NK-92 treated with Interleukin-12 subunit alpha and Interleukin-12 subunit beta, amount 100 ng/mL, for 24 hours (cell line): ENCODE measurements at regions not wholly inside any gene's neighbourhood (a gene's known extent, or its start where the extent isn't known, plus 50 kb on each side); places are given as distances from the start of the nearest gene placed in this dataset.
A peak's percentile ranks its signal among the peaks of the same experiment; 100 is the strongest.

Experiments
- DNase-seq: peaks from one replicate; lab custom pipeline; 2025; lab: John Stamatoyannopoulos, UW

DNA sequence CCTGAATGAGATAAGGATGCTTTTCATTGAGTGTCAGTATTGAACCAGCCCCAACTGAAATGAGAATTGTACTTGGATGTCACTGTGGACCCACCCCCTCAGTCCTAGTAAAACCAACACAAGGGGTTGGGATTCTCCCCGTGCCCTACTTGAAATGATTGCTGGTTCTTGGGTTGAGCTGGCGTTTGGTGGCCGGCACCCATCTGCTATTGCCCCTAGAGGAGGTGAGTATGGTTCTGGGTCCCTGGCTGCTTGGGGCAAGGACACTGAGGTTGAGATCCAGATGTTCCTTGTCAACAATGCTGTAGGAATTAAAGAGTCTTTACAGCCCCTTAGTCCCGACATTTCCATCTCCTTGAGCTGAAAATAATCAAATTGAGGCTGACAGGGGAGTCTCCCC, 170.0 kb upstream of the ZNF32 start:
- no peak for DNase-seq

DNA sequence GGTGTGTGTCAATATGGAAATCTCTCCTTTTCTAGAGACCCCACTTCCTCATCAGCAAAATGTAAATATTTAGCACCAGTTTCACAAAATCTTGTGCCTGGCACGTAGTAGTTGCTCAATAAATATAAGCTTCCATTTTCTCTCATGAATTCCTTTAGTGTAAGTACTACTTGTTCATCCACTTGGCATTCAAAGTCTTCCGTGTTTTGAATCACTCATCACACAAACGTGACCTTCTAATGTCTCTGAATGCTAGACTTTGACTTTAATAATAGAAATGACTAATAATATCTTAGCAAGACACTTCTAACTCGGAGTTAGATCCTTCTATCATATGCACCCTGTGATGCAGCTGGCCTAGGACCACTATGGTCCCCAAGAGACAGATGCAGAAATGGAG, 168.7 kb upstream of the ZNF32 start:
- DNase-seq: no peak

DNA sequence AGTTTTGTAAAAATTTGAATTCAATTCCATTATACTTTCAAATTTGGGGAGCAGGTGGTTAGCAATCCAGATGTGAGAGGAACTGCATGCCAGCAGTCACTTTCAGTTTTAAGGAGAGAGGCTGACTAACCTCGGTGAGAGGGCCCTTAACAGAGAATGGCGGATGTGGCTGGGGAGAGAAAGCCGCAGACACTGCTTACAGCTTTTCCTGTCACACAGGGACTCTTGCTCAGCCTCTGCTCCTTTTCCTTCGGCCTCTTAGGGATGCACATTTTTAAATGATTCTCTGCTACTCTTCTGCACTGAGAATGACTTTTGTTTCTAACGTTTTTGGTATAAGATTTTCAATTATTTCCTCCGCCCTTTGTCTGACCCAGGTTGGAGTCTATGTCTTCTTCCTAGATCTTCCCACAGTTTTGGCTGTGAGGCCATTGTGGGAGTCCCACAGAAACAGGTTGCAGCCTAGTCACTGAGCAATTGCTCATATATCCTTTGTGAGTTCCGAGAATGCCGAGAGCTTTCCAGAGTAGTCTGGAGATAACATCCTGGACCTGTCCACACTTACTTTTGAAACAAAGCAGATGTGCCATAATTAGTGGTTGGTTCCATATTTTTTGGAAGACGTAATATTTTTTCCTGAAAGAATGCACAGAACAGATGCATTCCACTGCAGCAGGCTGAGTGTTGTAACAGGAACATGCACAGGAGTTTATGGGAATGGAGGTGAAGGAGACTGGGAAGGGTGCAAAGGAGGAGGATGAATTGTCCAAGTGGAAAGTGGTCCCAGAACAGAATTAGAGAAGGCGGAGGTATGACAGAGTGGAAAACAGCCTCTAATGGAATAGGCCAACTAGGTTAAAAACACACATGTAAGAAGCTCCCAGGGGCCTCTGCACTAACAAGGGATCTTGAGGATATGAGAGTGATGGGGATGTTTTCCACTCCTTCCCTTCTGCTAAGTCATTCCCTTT, 168.0 kb upstream of the ZNF32 start:
- DNase-seq: peak; percentile 65

DNA sequence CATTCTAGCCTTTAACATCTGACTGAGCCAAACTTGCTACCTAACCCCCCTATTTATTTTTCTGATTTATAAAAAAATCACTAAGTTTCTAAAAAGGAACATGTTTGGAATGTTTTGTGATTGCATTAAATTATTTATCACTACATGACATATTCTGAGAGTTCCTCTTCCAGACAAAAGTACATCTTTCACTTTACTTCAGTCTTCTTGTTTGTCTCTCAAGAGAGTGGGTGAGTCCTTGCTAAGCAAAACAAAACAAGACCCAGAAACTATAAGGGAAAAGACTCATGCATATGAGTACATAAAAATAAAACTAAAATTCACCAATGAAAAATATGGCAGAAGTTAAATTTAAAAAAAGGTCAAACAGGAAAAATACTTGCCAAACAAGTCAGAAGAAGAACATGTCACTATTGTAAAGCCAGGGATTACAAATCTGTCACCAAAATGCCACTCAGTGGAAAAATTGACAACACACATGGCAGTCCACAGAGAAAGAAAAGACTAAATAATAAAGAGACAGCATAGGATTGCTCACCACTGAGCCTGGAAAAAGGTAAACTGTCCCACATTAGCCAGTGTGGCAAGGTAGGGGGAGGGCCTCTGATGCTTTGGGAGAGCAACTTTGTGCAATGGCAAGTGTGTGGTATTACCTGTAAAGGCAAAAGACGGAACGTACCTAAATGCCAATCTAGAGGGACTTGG, 166.7 kb upstream of the ZNF32 start:
- DNase-seq: no peak

DNA sequence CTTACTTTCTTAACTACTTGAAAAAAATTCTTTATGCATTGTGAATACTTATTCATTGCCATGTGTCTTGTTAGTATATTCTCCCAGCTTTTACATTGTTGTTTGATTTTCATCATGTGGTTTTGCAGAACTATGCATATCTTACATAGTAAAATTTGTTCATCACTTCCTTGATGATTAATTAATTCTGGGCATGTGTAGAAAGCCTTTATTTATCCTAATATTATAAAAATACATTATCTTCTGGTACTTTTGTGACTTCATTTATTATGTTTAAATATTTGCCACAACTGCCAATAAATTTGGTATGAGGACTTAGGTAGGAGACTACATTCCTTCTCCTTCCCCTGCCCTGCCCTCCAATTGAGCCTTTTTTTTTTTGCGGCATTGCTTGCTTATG, 166.0 kb upstream of the ZNF32 start:
- DNase-seq: no peak

DNA sequence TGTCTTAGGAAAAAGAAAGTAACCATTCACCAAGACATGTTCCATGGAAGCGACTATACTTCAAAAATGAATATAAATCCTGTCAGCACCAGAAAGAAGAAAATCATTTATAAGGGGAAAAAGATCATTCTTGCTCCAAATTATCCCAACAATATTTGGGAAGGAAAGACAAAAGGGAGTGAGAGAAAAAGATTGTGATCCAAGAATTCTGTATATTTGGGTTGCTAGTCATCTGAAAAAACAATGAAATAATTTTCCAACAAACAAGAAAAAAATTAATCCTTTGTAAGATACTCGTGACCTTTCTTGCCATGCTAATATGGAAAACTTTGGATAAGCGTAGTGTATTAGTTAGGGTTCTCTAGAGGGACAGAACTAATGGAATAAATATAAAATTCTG, 163.2 kb upstream of the ZNF32 start:
- no peak for DNase-seq

DNA sequence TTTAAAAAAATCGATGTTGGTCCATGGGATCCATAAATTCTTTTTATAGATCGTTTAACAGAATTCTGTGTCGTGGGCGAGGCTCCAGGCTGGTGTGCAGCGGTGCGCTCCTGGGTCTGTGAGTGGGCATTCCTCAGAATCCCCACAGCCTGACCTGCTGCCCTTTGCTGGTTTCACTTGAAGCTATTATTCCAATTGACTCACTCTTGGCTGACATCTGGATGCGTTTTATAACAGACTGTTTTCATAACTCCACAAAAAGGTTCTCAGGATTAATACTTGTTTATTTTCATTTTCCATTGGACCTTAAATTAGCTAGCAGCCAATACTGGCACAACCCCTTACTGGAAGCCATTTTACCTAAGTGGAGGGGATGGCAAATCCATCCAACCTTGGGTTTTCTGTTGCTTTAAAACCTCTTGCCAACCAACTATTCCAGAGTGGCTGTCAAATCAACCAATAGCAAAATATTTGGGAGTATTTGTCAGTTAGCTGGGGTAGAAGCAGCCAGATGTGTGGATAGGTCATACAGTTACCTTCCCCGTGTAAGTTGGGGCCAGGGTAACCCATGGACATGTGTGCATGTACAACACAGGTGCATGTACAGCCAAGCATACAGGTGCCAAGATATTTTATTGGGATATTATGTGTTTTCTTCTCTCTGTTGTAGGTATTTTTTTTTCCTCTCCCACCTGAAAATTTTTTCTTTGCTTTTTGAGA, 160.7 kb upstream of the ZNF32 start:
- no peak for DNase-seq

DNA sequence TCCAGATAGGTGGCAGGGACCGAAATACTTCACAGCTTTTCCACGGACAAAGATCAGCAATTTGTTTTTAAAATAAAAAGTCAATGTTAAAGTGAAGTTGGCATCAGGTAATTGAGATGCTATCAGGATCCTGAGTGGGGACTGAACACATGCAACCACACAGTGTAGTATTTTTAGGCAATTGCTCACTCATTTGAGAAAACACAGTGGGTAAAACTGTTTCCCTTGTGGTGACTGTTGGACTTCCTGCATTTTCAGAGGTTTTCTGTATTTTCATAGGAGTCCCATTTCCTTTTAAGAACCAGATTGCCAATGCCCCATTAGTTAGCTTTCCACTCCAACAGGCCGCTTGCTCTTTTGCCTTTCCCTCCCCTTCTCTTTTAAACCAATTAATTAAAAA, 159.5 kb upstream of the ZNF32 start:
- DNase-seq: no peak

DNA sequence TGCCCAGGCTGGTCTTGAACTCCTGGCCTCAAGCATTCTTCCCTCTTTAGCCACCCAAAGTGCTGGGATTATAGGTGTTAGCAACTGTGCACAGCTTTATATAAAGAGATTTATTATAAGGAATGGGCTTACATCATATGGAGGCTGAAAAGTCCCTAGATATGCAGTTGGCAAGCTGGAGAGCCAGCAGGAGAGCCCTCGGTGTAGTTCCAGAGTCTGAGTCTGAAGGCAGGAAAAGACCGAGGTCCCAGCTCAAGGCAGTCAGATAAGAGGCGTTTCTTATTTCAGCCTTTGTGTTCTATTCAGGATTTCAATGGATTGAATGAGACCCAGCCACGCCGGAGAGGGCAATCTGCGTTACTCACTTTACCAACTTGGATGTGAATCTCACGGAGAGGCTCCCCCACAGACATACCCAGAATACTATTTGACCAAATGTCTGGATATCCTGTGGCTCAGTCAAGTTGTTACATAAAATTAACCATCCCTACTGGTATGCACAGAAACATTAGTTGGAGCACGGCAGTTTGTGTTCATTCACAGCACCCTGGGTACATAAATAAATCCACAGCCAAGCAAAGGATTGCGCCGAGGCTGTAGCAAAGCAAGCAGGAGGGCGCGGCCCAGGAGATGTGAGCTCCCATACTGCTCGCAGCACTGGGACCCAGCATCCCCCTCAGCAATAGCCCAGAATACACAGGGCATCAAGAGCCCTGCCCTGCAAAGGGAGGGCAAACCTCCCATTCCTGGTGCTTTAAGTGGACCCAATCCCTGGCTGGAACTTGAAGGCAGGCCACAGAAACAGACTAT, 158.4 kb upstream of the ZNF32 start:
- no peak for DNase-seq

DNA sequence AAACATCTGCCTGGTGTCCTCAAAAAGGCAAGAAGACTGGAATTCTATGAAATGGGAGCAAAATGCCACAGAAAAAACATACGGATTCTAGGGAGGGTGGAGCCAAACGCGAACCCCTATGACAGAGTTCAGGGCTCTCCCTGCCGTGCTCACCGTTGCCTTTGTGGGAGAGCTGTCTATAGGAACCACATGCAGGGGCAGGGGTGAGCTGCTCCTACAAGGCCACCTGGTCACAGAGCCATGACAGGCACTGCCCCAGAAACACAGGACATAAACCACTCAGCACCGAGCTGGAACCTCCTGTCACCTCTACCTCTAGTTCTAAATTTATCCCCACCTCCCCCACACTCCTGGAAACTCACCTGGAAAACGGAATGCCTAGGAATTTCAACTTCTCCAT, 155.1 kb upstream of the ZNF32 start:
- no peak for DNase-seq

DNA sequence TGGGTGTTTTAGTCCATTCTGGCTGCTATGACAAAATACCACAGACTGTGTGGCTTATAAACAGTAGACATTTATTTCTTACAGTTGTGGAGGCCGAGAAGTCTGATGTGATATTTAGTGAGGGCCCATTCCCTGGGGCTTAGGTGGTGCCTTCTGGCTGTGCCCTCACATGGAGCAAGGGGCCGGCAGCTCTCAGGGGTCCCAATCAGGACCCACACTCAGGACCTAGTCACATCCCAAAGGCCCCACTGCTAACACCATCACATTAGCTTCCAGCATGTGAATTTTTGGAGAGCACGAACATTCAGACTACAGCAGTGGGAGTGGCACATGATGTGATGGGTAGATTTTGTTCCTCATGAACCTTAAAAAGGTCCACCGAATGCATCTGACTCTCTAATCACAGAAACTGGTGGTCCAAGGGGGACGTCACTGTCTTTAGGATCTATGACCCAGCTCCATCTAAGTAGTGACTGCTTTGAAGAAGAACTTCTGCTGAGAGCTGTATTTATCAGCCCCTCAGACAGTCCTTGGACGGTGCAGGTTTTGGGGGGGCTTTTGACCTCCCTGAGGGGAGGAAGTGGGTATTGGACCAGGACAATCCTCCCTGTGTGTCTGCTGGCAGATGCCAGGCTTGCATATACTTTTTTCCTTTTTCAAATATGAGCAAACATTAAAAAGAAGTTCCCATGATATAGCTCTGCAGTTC, 154.5 kb upstream of the ZNF32 start:
- no peak for DNase-seq

DNA sequence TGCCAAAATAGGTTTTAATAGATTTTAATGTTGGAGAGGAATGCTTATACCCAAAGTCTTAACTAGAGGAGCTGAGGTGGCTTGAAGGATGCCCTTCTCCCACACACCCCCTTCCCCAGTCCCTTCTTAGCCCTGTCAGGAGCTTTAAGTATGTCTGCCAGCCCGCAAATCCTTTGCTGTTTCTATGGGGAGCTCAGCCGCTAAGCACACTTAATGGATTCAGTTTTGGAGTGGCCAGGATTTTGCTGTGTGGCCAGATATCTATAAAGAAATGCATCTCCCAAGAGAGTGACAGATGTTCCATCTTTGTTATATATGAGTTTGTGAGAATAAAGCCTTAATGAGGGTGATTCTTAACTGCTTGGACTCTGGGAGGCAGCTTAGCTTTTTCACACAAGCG, 152.9 kb upstream of the ZNF32 start:
- DNase-seq: no peak

DNA sequence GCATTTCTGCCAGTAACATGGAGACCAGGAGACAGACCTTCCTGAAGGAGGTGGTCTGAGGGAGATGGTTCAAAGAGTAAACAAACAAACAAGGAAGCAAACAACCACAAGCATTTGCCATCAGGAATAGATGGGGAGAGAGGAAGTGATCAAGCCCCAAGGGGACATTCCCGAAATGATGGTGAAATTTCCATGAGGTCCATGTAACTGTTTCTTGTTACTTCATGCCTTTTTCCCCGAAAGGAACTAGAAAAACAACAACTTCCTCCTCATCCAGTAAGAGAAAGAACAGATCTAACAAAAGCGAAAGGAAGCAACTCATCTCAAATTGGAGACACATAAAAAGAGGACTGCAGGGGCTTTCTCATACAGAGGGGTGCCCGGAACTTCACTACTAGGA, 152.5 kb upstream of the ZNF32 start:
- DNase-seq: no peak

DNA sequence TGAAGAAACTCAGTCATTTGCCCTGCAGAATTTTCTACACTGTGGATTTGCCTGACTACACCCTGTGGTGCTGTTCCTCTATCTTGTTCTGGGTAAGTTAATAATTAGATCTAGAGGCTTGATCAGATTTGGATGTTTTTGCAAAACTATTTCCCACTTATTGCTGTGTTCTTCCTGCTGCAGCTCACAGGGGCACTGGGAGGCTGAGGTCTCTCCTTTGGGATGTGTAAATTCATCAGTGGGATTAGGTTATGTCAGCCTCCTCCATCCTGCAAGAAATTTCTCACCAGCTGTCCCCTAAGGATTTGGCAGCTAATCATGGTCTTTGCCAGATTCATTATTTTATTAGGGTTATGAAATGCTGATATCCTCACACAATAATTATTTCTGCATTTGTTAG, 148.1 kb upstream of the ZNF32 start:
- no peak for DNase-seq

DNA sequence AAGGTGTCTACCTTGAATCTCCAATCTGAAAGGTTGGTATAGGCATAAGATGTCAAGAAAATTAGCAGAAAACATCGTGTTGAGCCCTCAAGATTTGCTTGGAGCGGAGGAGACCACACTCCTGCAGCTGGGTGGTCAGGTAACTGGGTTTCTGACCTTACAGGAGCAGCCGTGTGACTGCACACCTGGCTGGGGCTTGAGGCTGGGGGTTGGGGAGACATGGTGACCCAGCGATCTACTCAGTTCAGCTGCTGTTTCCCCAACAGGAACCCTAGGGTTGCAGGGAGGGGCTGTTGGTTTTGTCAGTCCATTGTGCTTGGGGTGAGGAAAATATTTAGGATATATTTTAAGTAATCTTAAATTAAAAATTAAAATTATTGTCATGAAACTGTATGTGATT, 147.0 kb upstream of the ZNF32 start:
- DNase-seq: no peak

DNA sequence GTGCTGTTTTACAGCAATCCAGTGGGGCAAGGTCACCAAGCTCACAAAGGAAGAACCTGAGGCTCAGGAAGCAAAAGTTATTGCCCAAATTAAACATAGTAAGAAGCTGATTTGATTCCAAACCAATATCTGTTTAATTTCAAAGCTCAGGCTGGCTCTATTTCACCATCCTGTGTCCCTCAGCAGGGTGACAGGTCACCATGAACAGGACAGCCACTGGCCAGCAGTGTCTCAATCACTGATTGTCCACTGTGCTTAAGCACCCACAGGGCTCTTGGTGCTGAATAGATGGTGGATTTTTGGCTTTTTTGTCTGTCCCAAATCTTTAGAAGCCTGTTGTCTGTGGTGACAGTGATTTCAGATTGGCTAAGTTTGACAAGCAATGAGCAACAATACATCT, 146.4 kb upstream of the ZNF32 start:
- DNase-seq: no peak

DNA sequence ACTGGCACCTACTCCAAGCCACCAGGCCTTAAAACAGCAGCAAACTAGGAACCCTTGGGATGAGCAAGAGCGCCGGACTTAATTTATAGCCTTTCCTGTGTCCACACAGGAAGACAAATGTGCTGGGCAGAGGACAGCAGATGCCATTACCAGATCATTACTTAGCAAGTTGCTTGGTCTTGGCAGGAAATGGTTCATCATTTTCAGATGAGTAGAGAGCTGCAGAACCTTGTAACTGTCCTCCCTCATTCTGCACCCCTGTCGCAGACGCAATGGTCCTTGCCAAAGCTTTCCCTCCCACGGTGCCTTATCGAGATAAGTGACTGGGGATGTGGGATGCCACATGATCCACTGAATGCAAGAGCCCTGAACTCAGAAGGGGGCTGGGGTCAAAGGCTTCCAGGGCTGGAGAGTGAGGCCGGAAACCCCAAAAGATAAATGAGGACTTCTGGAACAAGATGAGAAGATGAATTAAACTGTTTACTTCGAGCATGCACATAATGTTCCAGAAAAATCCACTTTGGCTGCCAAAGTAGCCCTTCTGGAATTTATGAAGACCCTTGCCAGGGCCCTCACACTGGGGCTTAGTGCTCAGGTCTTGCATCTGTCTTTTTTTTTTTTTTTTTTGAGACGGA, 145.6 kb upstream of the ZNF32 start:
- DNase-seq: no peak

DNA sequence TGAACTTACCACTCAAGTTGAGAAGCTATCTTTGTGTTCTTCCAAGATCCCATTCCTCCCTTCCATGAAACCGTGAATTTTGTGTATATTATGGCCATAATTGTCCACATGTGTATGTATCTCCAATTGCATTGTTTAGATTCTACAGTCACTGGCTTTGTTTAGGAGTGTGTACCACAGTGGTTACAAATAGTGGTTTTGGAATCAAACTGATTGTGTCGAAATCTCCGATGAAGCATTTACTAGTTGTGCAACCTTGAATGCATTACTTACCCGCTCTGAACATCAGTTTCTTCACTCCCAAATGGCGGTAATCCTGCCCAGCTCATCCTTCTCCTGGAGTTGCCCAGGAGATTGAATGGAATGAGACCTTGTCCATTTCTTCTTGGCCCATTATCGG, 145.0 kb upstream of the ZNF32 start:
- no peak for DNase-seq

DNA sequence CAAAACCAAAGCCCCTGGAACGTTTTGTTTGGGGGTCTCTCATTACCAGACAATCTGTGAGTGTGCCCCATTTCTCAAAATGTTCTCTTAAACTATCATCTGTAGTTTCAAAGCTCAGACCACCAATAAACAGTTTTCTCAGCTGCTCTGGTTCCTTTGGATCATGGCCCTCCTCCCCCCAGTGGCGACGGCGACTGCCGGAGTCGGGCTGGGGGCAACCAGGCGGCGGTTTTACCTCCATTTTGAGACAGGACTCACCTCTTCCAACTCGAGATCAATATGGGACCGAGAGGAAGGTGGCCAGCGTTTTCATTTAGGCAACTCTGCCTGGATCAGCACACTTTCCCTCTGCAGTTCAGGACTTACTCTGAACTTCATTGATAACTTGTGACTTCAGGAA, 141.5 kb upstream of the ZNF32 start:
- no peak for DNase-seq

DNA sequence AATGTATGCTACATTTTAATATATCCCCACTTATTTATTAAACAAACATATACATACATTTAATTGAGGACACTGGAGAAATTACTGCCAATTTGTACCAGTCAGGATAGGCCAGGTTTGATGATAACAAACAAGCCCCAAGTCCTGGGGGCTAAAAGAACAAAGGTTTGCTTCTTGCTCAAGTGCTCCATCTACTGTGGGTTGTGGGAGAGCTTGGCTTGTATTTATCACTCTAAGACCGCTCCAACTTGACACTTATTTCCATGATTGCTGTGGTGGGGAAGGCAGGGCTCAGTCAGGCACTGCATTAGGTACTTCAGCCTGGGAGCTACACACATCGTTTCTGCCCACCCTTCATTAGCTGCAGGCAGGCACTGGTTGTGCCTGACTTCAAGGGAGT, 136.6 kb upstream of the ZNF32 start:
- DNase-seq: no peak

DNA sequence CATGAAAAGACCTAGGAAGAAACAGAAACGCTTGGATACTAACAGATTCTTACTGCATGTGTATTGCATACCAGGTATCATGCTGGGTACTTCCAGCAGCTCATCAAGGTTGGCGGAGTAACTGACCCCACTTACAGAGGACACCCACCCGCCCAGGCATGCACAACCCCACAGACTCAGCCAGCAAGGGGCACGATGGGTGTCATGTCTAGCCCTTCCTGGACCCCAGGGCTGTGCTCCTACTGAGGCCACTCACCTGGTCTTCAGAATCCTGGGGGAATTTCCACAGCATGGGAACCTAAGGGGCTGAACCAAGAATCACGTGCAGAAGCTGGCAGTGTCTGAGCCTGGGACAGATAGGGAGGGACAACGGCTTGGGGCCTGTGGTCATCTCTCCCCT, 134.1 kb upstream of the ZNF32 start:
- DNase-seq: no peak
